HEK293 (cell line): ENCODE measurements at regions not wholly inside any gene's neighbourhood (a gene's known extent, or its start where the extent isn't known, plus 50 kb on each side); places are given as distances from the start of the nearest gene placed in this dataset.
A peak's percentile ranks its signal among the peaks of the same experiment; 100 is the strongest.

Source experiments
- EGR2 ChIP-seq: fragments of 450-650 bp; formaldehyde crosslinking; IDR thresholded peaks from 2 replicates; pipeline ENCODE4 v1.5.1; 2016; ENCODE audit warnings: low read depth, missing biosample characterization, missing genetic modification characterization
- FEZF1 ChIP-seq: fragments of 450-650 bp; formaldehyde crosslinking; IDR thresholded peaks from 2 replicates; pipeline ENCODE4 v1.5.1; 2016; ENCODE audit warnings: missing biosample characterization, missing genetic modification characterization
- HOXA7 ChIP-seq: sonication (generic); formaldehyde crosslinking; IDR thresholded peaks from 2 replicates; pipeline ENCODE4 v1.8.1; 2022; ENCODE audit warnings: missing genetic modification reagents, borderline replicate concordance
- YY1 ChIP-seq: fragments of 450-650 bp; formaldehyde crosslinking; IDR thresholded peaks from 2 replicates; pipeline ENCODE4 v1.5.1; 2018; ENCODE audit warnings: missing biosample characterization, missing genetic modification characterization
- ZBTB20 ChIP-seq: fragments of 450-650 bp; formaldehyde crosslinking; IDR thresholded peaks from 2 replicates; pipeline ENCODE4 v1.5.1; 2016; ENCODE audit warnings: missing biosample characterization, missing genetic modification characterization
- ZFP69B ChIP-seq: fragments of 450-650 bp; formaldehyde crosslinking; IDR thresholded peaks from 2 replicates; pipeline ENCODE4 v1.5.1; 2016; ENCODE audit warnings: missing biosample characterization, missing genetic modification characterization
- ZNF121 ChIP-seq: fragments of 450-650 bp; formaldehyde crosslinking; IDR thresholded peaks from 2 replicates; pipeline ENCODE4 v1.5.1; 2016; ENCODE audit warnings: missing biosample characterization, missing genetic modification characterization
- ZNF138 ChIP-seq: fragments of 450-650 bp; formaldehyde crosslinking; IDR thresholded peaks from 2 replicates; pipeline ENCODE4 v1.5.1; 2016; ENCODE audit warnings: missing biosample characterization, missing genetic modification characterization, borderline replicate concordance
- ZNF175 ChIP-seq: fragments of 450-650 bp; formaldehyde crosslinking; IDR thresholded peaks from 2 replicates; pipeline ENCODE4 v1.5.1; 2016; ENCODE audit warnings: missing biosample characterization, missing genetic modification characterization
- ZNF202 ChIP-seq: fragments of 450-650 bp; formaldehyde crosslinking; IDR thresholded peaks from 2 replicates; pipeline ENCODE4 v1.5.1; 2016; ENCODE audit warnings: missing biosample characterization, missing genetic modification characterization, borderline replicate concordance
- ZNF423 ChIP-seq: fragments of 450-650 bp; formaldehyde crosslinking; IDR thresholded peaks from 2 replicates; pipeline ENCODE4 v1.5.1; 2016; ENCODE audit warnings: missing biosample characterization, missing genetic modification characterization
- ZNF558 ChIP-seq: fragments of 450-650 bp; formaldehyde crosslinking; IDR thresholded peaks from 2 replicates; pipeline ENCODE4 v1.5.1; 2016; ENCODE audit warnings: missing biosample characterization, missing genetic modification characterization
- ZNF561 ChIP-seq: fragments of 450-650 bp; IDR thresholded peaks from 2 replicates; pipeline ENCODE4 v1.5.1; 2018; ENCODE audit warnings: missing biosample characterization, missing genetic modification characterization, borderline replicate concordance
- ZNF701 ChIP-seq: fragments of 450-650 bp; formaldehyde crosslinking; IDR thresholded peaks from 2 replicates; pipeline ENCODE4 v1.5.1; 2016; ENCODE audit warnings: missing biosample characterization, missing genetic modification characterization
- ZNF768 ChIP-seq: fragments of 450-650 bp; formaldehyde crosslinking; IDR thresholded peaks from 2 replicates; pipeline ENCODE4 v1.5.1; 2018; ENCODE audit warnings: missing biosample characterization, mild to moderate bottlenecking, missing genetic modification characterization
- TF ChIP-seq, protein P1 (sequence below): fragments of 450-650 bp; formaldehyde crosslinking; IDR thresholded peaks from 2 replicates; pipeline ENCODE4 v1.5.1; 2016; ENCODE audit warnings: missing biosample characterization, missing genetic modification characterization
- TF ChIP-seq, protein P2 (sequence below): fragments of 450-650 bp; formaldehyde crosslinking; IDR thresholded peaks from 2 replicates; pipeline ENCODE4 v1.5.1; 2016; ENCODE audit warnings: missing biosample characterization, missing genetic modification characterization, low read depth
- TF ChIP-seq, protein P3 (sequence below): fragments of 450-650 bp; formaldehyde crosslinking; IDR thresholded peaks from 2 replicates; pipeline ENCODE4 v1.5.1; 2016; ENCODE audit warnings: missing biosample characterization, missing genetic modification characterization
- TF ChIP-seq, protein P4 (sequence below): fragments of 450-650 bp; IDR thresholded peaks from 2 replicates; pipeline ENCODE4 v1.5.1; 2018; ENCODE audit warnings: missing biosample characterization, mild to moderate bottlenecking, missing genetic modification characterization
- TF ChIP-seq, protein P5 (sequence below): fragments of 450-650 bp; formaldehyde crosslinking; IDR thresholded peaks from 2 replicates; pipeline ENCODE4 v1.5.1; 2017; ENCODE audit warnings: missing biosample characterization, missing genetic modification characterization

DNA sequence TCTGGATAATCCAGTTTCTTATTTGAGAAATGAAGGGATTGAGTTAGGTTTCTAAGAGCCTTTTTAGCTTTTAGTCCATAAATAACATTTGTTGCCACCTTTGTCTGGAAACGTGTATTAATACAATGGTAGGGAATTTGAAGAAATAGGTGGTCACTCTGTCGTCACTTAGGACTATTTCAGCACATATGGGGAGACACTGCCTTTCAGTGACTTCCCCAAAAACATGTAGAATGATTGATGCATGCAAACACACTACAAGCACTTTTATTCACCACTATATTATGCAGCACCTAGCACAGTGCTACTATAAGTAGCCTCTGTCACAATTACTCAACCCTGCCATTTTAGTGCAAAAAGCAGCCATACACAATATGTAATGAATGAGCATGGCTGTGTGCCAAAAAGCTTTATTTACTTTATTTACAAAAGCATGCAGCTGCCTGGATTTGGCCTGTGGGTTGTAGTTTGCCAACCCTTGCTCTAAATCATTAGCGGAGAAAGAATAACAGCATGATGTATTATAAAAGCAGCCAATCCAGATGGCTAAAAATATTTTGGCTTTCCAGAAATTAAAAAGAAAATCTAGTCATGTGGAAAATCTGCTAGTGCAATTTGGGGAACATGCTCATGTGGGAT is 154.2 kb upstream of the HMHB1 start (continued):
- TF ChIP-seq, protein P1, sequence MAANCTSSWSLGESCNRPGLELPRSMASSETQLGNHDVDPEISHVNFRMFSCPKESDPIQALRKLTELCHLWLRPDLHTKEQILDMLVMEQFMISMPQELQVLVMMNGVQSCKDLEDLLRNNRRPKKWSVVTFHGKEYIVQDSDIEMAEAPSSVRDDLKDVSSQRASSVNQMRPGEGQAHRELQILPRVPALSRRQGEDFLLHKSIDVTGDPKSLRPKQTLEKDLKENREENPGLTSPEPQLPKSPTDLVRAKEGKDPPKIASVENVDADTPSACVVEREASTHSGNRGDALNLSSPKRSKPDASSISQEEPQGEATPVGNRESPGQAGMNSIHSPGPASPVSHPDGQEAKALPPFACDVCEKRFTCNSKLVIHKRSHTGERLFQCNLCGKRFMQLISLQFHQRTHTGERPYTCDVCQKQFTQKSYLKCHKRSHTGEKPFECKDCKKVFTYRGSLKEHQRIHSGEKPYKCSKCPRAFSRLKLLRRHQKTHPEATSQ (tag by site-specific recombination): no peak
- no peak for TF ChIP-seq ZNF175 (tag by site-specific recombination)
- TF ChIP-seq ZNF561: 0 out of 2 replicates have a peak, but pooled peaks have one; percentile 23
- 0 out of 2 replicates have a peak, but pooled peaks have one; percentile 12 for TF ChIP-seq ZBTB20 (tag by site-specific recombination)
- TF ChIP-seq, protein P2, sequence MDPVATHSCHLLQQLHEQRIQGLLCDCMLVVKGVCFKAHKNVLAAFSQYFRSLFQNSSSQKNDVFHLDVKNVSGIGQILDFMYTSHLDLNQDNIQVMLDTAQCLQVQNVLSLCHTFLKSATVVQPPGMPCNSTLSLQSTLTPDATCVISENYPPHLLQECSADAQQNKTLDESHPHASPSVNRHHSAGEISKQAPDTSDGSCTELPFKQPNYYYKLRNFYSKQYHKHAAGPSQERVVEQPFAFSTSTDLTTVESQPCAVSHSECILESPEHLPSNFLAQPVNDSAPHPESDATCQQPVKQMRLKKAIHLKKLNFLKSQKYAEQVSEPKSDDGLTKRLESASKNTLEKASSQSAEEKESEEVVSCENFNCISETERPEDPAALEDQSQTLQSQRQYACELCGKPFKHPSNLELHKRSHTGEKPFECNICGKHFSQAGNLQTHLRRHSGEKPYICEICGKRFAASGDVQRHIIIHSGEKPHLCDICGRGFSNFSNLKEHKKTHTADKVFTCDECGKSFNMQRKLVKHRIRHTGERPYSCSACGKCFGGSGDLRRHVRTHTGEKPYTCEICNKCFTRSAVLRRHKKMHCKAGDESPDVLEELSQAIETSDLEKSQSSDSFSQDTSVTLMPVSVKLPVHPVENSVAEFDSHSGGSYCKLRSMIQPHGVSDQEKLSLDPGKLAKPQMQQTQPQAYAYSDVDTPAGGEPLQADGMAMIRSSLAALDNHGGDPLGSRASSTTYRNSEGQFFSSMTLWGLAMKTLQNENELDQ: no peak
- no peak for TF ChIP-seq ZNF423
- TF ChIP-seq, protein P3, sequence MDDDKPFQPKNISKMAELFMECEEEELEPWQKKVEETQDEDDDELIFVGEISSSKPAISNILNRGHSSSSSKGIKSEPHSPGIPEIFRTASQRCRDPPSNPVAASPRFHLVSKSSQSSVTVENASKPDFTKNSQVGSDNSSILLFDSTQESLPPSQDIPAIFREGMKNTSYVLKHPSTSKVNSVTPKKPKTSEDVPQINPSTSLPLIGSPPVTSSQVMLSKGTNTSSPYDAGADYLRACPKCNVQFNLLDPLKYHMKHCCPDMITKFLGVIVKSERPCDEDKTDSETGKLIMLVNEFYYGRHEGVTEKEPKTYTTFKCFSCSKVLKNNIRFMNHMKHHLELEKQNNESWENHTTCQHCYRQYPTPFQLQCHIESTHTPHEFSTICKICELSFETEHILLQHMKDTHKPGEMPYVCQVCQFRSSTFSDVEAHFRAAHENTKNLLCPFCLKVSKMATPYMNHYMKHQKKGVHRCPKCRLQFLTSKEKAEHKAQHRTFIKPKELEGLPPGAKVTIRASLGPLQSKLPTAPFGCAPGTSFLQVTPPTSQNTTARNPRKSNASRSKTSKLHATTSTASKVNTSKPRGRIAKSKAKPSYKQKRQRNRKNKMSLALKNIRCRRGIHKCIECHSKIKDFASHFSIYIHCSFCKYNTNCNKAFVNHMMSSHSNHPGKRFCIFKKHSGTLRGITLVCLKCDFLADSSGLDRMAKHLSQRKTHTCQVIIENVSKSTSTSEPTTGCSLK (tag by site-specific recombination): no peak
- no peak for TF ChIP-seq ZNF558
- TF ChIP-seq ZFP69B (tag by site-specific recombination): no peak
- no peak for TF ChIP-seq EGR2
- TF ChIP-seq ZNF138 (tag by site-specific recombination): no peak
- TF ChIP-seq ZNF768 (tag by site-specific recombination): no peak
- TF ChIP-seq ZNF202 (tag by site-specific recombination): no peak
- 0 out of 2 replicates have a peak, but pooled peaks have one; percentile 32 for TF ChIP-seq FEZF1 (tag by site-specific recombination)
- TF ChIP-seq, protein P4, sequence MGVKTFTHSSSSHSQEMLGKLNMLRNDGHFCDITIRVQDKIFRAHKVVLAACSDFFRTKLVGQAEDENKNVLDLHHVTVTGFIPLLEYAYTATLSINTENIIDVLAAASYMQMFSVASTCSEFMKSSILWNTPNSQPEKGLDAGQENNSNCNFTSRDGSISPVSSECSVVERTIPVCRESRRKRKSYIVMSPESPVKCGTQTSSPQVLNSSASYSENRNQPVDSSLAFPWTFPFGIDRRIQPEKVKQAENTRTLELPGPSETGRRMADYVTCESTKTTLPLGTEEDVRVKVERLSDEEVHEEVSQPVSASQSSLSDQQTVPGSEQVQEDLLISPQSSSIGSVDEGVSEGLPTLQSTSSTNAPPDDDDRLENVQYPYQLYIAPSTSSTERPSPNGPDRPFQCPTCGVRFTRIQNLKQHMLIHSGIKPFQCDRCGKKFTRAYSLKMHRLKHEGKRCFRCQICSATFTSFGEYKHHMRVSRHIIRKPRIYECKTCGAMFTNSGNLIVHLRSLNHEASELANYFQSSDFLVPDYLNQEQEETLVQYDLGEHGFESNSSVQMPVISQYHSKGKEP (tag by site-specific recombination): peak; percentile 75; the same call in 1 of the 2 replicates
- TF ChIP-seq HOXA7 (CRISPR knock-in tag): no peak
- TF ChIP-seq ZNF701 (tag by site-specific recombination): no peak
- TF ChIP-seq ZNF121 (tag by site-specific recombination): no peak
- TF ChIP-seq, protein P5, sequence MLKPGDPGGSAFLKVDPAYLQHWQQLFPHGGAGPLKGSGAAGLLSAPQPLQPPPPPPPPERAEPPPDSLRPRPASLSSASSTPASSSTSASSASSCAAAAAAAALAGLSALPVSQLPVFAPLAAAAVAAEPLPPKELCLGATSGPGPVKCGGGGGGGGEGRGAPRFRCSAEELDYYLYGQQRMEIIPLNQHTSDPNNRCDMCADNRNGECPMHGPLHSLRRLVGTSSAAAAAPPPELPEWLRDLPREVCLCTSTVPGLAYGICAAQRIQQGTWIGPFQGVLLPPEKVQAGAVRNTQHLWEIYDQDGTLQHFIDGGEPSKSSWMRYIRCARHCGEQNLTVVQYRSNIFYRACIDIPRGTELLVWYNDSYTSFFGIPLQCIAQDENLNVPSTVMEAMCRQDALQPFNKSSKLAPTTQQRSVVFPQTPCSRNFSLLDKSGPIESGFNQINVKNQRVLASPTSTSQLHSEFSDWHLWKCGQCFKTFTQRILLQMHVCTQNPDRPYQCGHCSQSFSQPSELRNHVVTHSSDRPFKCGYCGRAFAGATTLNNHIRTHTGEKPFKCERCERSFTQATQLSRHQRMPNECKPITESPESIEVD (tag by site-specific recombination): peak; percentile 79
- 0 out of 2 replicates have a peak, but pooled peaks have one; percentile 26 for TF ChIP-seq YY1 (tag by site-specific recombination)
